Brain microvascular endothelial cell (primary cell): ENCODE measurements at regions not wholly inside any gene's neighbourhood (a gene's known extent, or its start where the extent isn't known, plus 50 kb on each side); places are given as distances from the start of the nearest gene placed in this dataset.

Experiments
- DNase-seq: peaks from one replicate; pipeline ENCODE4 v3.0.0-alpha.2; 2020
- H3K27ac ChIP-seq: fragments of 250-450 bp; sonication (Bioruptor Pico); 2 replicates; pipeline ENCODE4 v1.5.1; 2020; ENCODE audit warnings: mild to moderate bottlenecking, moderate library complexity
- H3K27me3 ChIP-seq: fragments of 250-450 bp; sonication (Bioruptor Pico); replicated peaks from 2 replicates; pipeline ENCODE4 v1.5.1; 2020; ENCODE audit warnings: mild to moderate bottlenecking
- H3K36me3 ChIP-seq: fragments of 250-450 bp; sonication (Bioruptor Pico); replicated peaks from 2 replicates; pipeline ENCODE4 v1.5.1; 2020; ENCODE audit warnings: mild to moderate bottlenecking
- H3K4me3 ChIP-seq: 2 replicates; pipeline ENCODE4 v1.5.1; 2011; ENCODE audit warnings: low read depth, mild to moderate bottlenecking, control low read depth, low read length, moderate library complexity
- in situ Hi-C: cut with HindIII; loops from 2 replicates; pipeline ENCODE4 v1.10.0; 2017; ENCODE audit warnings: low sequenced_read_pairs, low pct_ligation_motif_present
- TF ChIP-seq, protein P1 (sequence below): IDR thresholded peaks from 2 replicates; pipeline ENCODE4 v1.5.1; 2011; ENCODE audit warnings: low read depth, mild to moderate bottlenecking, moderate library complexity, low read length, control low read depth, inconsistent platforms; ENCODE audit errors: missing control alignments

DNA sequence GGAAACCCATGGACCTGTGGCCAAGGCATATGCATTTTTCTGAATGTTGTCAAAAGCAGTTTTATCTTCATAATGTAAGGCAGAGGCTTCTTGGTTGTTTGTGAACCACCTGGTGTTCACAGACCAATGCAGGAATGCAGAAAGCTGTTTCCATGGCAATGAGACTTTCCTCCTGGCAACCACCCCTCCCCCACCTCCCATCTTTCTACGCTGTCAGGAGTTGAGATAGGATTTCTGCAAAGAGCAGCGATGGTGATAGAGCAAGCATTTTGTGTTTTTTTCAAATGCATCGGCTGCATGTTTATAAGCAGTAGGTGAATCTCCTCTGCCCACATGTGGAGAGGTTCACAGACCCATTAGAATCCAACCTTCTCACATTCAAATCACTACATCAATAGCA, 114.1 kb upstream of the SMLR1 start:
- in situ Hi-C loops: no loop called here
- TF ChIP-seq, protein P1, sequence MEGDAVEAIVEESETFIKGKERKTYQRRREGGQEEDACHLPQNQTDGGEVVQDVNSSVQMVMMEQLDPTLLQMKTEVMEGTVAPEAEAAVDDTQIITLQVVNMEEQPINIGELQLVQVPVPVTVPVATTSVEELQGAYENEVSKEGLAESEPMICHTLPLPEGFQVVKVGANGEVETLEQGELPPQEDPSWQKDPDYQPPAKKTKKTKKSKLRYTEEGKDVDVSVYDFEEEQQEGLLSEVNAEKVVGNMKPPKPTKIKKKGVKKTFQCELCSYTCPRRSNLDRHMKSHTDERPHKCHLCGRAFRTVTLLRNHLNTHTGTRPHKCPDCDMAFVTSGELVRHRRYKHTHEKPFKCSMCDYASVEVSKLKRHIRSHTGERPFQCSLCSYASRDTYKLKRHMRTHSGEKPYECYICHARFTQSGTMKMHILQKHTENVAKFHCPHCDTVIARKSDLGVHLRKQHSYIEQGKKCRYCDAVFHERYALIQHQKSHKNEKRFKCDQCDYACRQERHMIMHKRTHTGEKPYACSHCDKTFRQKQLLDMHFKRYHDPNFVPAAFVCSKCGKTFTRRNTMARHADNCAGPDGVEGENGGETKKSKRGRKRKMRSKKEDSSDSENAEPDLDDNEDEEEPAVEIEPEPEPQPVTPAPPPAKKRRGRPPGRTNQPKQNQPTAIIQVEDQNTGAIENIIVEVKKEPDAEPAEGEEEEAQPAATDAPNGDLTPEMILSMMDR: no peak
- Histone ChIP-seq H3K27ac (no peak overlapping the region), H3K36me3 (no peaks in the 10 kb centered on the region), H3K27me3 (no peaks in the 10 kb centered on the region), H3K4me3 (no peak overlapping the region)
- DNase-seq: no peak

DNA sequence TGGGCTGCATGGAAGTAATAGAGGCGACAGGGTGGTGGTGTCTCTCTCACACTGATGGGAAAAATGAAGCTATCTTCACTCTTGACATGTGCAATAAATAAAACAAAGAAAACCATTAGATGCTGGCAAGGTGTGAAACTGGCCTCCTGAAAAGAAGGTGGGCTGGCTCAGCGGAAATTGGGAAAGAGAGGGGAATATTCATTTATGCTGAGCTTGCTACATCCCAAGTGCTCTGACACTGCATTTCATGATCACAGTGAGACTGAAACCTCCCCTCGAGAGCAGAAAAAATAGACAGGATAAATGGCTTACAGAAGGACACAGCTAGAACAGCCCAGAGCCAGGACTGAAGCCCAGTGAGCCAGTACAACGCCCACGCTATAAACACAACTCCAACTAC, 112.1 kb upstream of the SMLR1 start:
- H3K27me3 ChIP-seq: no peaks in the 10 kb centered on the region
- TF ChIP-seq, protein P1: no peak
- in situ Hi-C loops: no loop called here
- no peaks in the 10 kb centered on the region for H3K36me3 ChIP-seq
- no peak overlapping the region for H3K27ac ChIP-seq
- H3K4me3 ChIP-seq: no peak overlapping the region
- no peak for DNase-seq

DNA sequence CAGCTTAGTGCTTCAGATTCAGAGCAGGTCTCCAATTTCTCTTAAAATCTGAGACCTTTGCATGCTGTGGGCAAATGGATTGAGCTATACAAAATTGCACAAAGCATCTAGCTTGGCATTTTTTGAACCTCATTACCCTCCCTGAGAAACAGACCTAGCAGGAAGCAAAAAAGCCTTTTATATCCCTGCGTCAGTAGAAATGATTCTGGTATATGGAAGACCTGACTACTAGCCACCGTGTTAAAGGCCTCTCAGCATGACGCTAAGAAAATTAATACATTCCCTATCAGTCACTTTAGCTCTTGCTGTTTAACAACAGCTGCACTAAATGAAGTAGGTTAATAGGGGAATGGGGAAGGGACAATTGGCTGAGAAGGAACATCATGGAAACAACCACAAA, 110.7 kb upstream of the SMLR1 start:
- in situ Hi-C loops: no loop called here
- Histone ChIP-seq H3K36me3 (no peaks in the 10 kb centered on the region), H3K27me3 (no peaks in the 10 kb centered on the region), H3K27ac (no peak overlapping the region), H3K4me3 (no peak overlapping the region)
- DNase-seq: no peak
- TF ChIP-seq, protein P1: no peak

- in situ Hi-C loops: no loop called here
- Histone ChIP-seq H3K27ac (no peak overlapping the region), H3K27me3 (no peaks in the 10 kb centered on the region), H3K4me3 (no peak overlapping the region), H3K36me3 (no peaks in the 10 kb centered on the region)
- TF ChIP-seq, protein P1: no peak
- DNase-seq: no peak
Measured at GRCh38 chr6:130717657-130718056, 109.5 kb upstream of the SMLR1 start.

DNA sequence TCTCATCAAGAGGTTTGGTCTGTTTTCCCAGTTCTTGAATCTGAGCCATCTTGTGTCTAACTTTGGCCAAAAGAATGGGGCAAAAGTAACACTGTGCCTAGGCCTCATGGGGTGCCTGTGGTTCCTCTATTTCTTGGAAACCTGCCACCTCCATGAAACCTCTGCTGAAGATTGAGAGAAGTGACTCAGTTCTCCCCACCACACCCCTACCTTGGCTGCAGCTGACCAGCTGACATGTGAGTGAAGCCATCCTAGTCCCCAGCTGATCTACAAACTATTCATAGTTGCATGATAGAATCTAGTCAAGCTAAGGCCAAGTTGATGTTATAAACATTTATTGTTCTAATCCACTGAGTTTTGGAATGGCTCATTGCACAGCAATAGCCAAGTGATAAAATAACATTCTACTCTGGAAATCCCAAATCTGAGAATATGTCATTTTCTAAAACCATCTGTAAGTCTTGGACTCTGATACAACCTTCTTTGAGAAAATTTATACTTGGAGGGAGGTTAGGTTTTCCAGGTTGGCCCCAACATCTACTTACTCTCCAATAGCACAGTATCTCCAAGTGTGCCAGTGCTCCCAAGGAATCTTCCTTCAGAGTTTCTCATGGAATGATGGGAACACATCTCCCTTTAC, 107.0 kb upstream of the SMLR1 start:
- H3K27me3 ChIP-seq: no peaks in the 10 kb centered on the region
- no peaks in the 10 kb centered on the region for H3K36me3 ChIP-seq
- TF ChIP-seq, protein P1: no peak
- H3K27ac ChIP-seq: no peak overlapping the region
- in situ Hi-C loops: no loop called here
- no peak overlapping the region for H3K4me3 ChIP-seq
- DNase-seq: no peak

DNA sequence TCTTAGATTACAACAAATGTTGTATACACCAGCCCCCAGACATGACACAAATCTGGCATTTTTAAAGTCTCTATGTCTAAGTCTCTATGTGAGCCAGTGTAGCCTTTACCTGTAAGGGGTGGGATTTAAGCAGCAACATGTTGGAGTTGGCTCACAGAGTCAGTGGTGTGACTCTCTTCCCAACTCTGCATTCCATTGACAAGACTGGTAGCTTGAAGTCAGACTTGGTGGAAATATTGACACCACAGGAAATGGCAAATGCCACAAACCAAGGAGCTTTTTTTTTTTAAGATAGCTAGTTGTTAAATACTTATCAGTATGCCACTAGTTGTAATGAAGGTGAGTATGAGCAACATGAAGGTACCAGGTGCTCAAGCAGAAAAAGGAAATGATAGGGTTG, 103.1 kb upstream of the SMLR1 start:
- no peaks in the 10 kb centered on the region for H3K27me3 ChIP-seq
- TF ChIP-seq, protein P1: no peak
- no peak for DNase-seq
- no peaks in the 10 kb centered on the region for H3K36me3 ChIP-seq
- no peak overlapping the region for H3K27ac ChIP-seq
- in situ Hi-C loops: no loop called here
- no peak overlapping the region for H3K4me3 ChIP-seq
